C4-2B (cell line): ENCODE measurements at regions not wholly inside any gene's neighbourhood (a gene's known extent, or its start where the extent isn't known, plus 50 kb on each side); places are given as distances from the start of the nearest gene placed in this dataset.

Source experiments
- ZFX ChIP-seq: fragments of 450-650 bp; IDR thresholded peaks from 2 replicates; pipeline ENCODE4 v1.6.1; 2017
- TF ChIP-seq, protein P1 (sequence below): fragments of 450-650 bp; conservative IDR thresholded peaks from 2 replicates; pipeline ENCODE4 v1.5.1; 2017; ENCODE audit warnings: mild to moderate bottlenecking

DNA sequence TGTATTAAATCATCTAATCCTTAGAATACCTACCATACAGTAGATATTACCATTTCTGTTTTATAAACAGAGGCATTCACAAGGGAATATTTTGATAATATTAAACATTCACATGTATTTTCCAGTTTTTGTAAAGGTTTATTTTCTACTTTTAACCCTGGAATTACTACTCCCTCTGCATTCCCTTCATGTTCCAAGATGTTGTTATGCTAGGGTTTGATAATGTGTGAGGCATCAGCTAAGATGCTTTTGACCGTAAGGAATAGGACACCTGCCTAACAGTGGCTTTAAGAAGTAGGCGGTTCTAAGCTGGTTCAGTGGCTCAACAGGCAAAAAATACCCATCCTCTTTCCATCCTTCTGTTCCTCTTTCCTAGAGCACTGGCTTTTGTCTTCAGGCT, 131.9 kb upstream of the USP24 start:
- TF ChIP-seq, protein P1, sequence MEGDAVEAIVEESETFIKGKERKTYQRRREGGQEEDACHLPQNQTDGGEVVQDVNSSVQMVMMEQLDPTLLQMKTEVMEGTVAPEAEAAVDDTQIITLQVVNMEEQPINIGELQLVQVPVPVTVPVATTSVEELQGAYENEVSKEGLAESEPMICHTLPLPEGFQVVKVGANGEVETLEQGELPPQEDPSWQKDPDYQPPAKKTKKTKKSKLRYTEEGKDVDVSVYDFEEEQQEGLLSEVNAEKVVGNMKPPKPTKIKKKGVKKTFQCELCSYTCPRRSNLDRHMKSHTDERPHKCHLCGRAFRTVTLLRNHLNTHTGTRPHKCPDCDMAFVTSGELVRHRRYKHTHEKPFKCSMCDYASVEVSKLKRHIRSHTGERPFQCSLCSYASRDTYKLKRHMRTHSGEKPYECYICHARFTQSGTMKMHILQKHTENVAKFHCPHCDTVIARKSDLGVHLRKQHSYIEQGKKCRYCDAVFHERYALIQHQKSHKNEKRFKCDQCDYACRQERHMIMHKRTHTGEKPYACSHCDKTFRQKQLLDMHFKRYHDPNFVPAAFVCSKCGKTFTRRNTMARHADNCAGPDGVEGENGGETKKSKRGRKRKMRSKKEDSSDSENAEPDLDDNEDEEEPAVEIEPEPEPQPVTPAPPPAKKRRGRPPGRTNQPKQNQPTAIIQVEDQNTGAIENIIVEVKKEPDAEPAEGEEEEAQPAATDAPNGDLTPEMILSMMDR = no peak
- TF ChIP-seq ZFX = no peak
